AG04450 (cell line): ENCODE measurements at regions not wholly inside any gene's neighbourhood (a gene's known extent, or its start where the extent isn't known, plus 50 kb on each side); places are given as distances from the start of the nearest gene placed in this dataset.

Source experiments
- CTCF ChIA-PET: fragments of 300-600, 350-600 bp; formaldehyde crosslinking; extraction: SDS; loops from one replicate; lab custom pipeline; 2022; ENCODE audit warnings: antibody characterized with exemption, inconsistent platforms; lab: Charles Lee
- POLR2A ChIA-PET: fragments of 350-600 bp; formaldehyde crosslinking; extraction: SDS; loops from one replicate; lab custom pipeline; 2021; ENCODE audit warnings: antibody characterized with exemption, inconsistent platforms; lab: Yijun Ruan, JAX
- DNase-seq: peaks from one replicate; pipeline ENCODE4 v3.0.0-alpha.2; 2011; ENCODE audit warnings: low read depth, low spot score
- H3K27ac ChIP-seq: one replicate; pipeline ENCODE4 v1.5.1; 2012; ENCODE audit warnings: low read depth, low read length, control low read depth
- H3K27me3 ChIP-seq: one replicate; pipeline ENCODE4 v1.6.0; 2012; ENCODE audit warnings: low read length; ENCODE audit not compliant: control insufficient read depth, insufficient read depth
- H3K4me3 ChIP-seq: 2 replicates; pipeline ENCODE4 v1.5.1; 2011; ENCODE audit warnings: mild to moderate bottlenecking, low read depth, low read length, control low read depth
- H3K9me3 ChIP-seq: 2 replicates; pipeline ENCODE4 v1.5.1; 2012; ENCODE audit warnings: low read length; ENCODE audit not compliant: control insufficient read depth, insufficient read depth
- CTCF ChIP-seq: IDR thresholded peaks from 2 replicates; pipeline ENCODE4 v1.5.1; 2011; ENCODE audit warnings: low read depth, low read length, control low read depth, inconsistent platforms

- no peak for TF ChIP-seq CTCF
- H3K27ac ChIP-seq: no peak overlapping the region
- no peak overlapping the region for H3K4me3 ChIP-seq
- CTCF ChIA-PET: no interaction called here
- no peaks in the 10 kb centered on the region for H3K9me3 ChIP-seq
- POLR2A ChIA-PET: no interaction called here
- DNase-seq: no peak
- no peaks in the 10 kb centered on the region for H3K27me3 ChIP-seq
These were observed 495.8 kb downstream of the MDFIC start for GRCh38 chr7:115417662-115418061.

GRCh38 chr7:115410972-115411686, 489.2 kb downstream of the MDFIC start:
- Histone ChIP-seq H3K9me3 (no peaks in the 10 kb centered on the region), H3K4me3 (no peak overlapping the region), H3K27ac (no peak overlapping the region), H3K27me3 (no peaks in the 10 kb centered on the region)
- POLR2A ChIA-PET: no interaction called here
- DNase-seq: no peak
- no peak for TF ChIP-seq CTCF
- CTCF ChIA-PET: no interaction called here

- no peak for DNase-seq
- Histone ChIP-seq H3K27ac (no peak overlapping the region), H3K27me3 (no peaks in the 10 kb centered on the region), H3K9me3 (no peaks in the 10 kb centered on the region), H3K4me3 (no peak overlapping the region)
- POLR2A ChIA-PET: no interaction called here
- CTCF ChIA-PET: no interaction called here
- TF ChIP-seq CTCF: no peak
These were observed 488.5 kb downstream of the MDFIC start for GRCh38 chr7:115410434-115410820.

GRCh38 chr7:115409682-115410433, 488.0 kb downstream of the MDFIC start:
- no peak overlapping the region for H3K4me3 ChIP-seq
- no peaks in the 10 kb centered on the region for H3K9me3 ChIP-seq
- H3K27ac ChIP-seq: no peak overlapping the region
- no peaks in the 10 kb centered on the region for H3K27me3 ChIP-seq
- POLR2A ChIA-PET: no interaction called here
- no peak for DNase-seq
- TF ChIP-seq CTCF: no peak
- CTCF ChIA-PET: no interaction called here

GRCh38 chr7:115406219-115406618, 484.3 kb downstream of the MDFIC start:
- Histone ChIP-seq H3K27ac (no peak overlapping the region), H3K4me3 (no peak overlapping the region), H3K9me3 (no peaks in the 10 kb centered on the region), H3K27me3 (no peaks in the 10 kb centered on the region)
- POLR2A ChIA-PET: no interaction called here
- TF ChIP-seq CTCF: no peak
- DNase-seq: no peak
- CTCF ChIA-PET: no interaction called here
